ENCODE measurements at regions not wholly inside any gene's neighbourhood (a gene's known extent, or its start where the extent isn't known, plus 50 kb on each side); places are given as distances from the start of the nearest gene placed in this dataset.

- ChIA-PET POLR2A (no interaction called here), CTCF (ENCODE audit: low intra/inter-chr PET ratio, low total read pairs) (no interaction called here)
- H2AFZ ChIP-seq (ENCODE audit: low read length), result no peak overlapping the region
- BruUV-seq (replicated peaks), result no TSS peak
- no peaks in the 10 kb centered on the region for H4K20me1 ChIP-seq (ENCODE audit: insufficient read depth, low read length)
- no peaks in the 10 kb centered on the region for H3K9me3 ChIP-seq (ENCODE audit: low read length)
- ATAC-seq (no peak), DNase-seq (ENCODE audit: low spot score) (no peak), FAIRE-seq (no peak)
- no peaks in the 10 kb centered on the region for H3K79me2 ChIP-seq (ENCODE audit: insufficient read depth, low read length)
- H3K4me2 ChIP-seq (ENCODE audit: low read depth, low read length), result no peak overlapping the region
- no peak overlapping the region for H3K9ac ChIP-seq (ENCODE audit: insufficient read depth, low read depth, low read length)
- no peak overlapping the region for H3K4me3 ChIP-seq (replicated peaks in 1 of 3; ENCODE audit: insufficient read depth in 1 of 3, low read depth in 2 of 3, low read length in 3 of 3)
- H3K36me3 ChIP-seq (replicated peaks in 1 of 2; ENCODE audit: control insufficient read depth in 1 of 2, insufficient read depth in 2 of 2, low read length in 2 of 2), result no peaks in the 10 kb centered on the region
- WGBS (ENCODE audit: low lambda C conversion rate), result 0% methylated on average over 4 of the region's 6 CpGs
- no peaks in the 10 kb centered on the region for H3K4me1 ChIP-seq (ENCODE audit: insufficient read depth, low read length)
- H3K27ac ChIP-seq (ENCODE audit: extremely low read length, insufficient read depth, low read length), result no peak overlapping the region
- no peaks in the 10 kb centered on the region for H3K27me3 ChIP-seq (ENCODE audit: control insufficient read depth in 1 of 2, insufficient read depth in 2 of 2, low read length in 2 of 2)
- in situ Hi-C loops (cut with HindIII; ENCODE audit: extremely low pct_ligation_motif_present, low pct_unique_long_range_greater_than_20kb) (no loop called here), intact Hi-C loops (cut with micrococcal nuclease; ENCODE audit: unreplicated experiment) (no loop called here)
- TF ChIP-seq NCOA5 (CRISPR knock-in tag; IDR thresholded peaks at IDR 0.05) (no peak), KLF16 (CRISPR knock-in tag; IDR thresholded peaks at IDR 0.05) (no peak), GATA4 (IDR thresholded peaks at IDR 0.05; ENCODE audit: borderline replicate concordance, low read depth) (no peak), BORCS8-MEF2B (CRISPR knock-in tag; IDR thresholded peaks at IDR 0.05) (no peak), MED8 (CRISPR knock-in tag; IDR thresholded peaks at IDR 0.05; ENCODE audit: insufficient replicate concordance) (no peak), POLR2A (IDR thresholded peaks at IDR 0.05; ENCODE audit: insufficient read depth in 1 of 2, low read depth in 2 of 2, low read length in 2 of 2) (no peak), SCMH1 (CRISPR knock-in tag; IDR thresholded peaks at IDR 0.05; ENCODE audit: borderline replicate concordance) (no peak), THAP9 (CRISPR knock-in tag; IDR thresholded peaks at IDR 0.05; ENCODE audit: borderline replicate concordance) (no peak), PHF20 (CRISPR knock-in tag; IDR thresholded peaks at IDR 0.05) (no peak), ZNF543 (CRISPR knock-in tag; IDR thresholded peaks at IDR 0.05) (no peak), HMGXB4 (CRISPR knock-in tag; IDR thresholded peaks at IDR 0.05; ENCODE audit: borderline replicate concordance in 1 of 2, low read depth in 1 of 2) (no peak), ZNF777 (CRISPR knock-in tag; IDR thresholded peaks at IDR 0.05) (no peak)
- TF ChIP-seq, protein P1, sequence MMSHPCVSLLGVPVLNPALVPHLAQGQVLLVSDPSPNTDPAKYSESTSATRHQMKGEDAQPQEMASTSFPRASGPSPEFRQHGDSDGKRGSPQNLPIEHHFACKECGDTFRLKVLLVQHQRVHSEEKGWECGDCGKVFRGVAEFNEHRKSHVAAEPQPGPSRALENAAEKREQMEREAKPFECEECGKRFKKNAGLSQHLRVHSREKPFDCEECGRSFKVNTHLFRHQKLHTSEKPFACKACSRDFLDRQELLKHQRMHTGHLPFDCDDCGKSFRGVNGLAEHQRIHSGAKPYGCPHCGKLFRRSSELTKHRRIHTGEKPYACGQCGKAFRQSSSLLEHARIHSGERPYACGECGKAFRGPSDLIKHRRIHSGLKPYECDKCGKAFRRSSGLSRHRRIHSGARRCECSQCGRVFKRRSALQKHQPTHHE (CRISPR knock-in tag; IDR thresholded peaks at IDR 0.05; ENCODE audit: borderline replicate concordance), result no peak
- TF ChIP-seq, protein P2, sequence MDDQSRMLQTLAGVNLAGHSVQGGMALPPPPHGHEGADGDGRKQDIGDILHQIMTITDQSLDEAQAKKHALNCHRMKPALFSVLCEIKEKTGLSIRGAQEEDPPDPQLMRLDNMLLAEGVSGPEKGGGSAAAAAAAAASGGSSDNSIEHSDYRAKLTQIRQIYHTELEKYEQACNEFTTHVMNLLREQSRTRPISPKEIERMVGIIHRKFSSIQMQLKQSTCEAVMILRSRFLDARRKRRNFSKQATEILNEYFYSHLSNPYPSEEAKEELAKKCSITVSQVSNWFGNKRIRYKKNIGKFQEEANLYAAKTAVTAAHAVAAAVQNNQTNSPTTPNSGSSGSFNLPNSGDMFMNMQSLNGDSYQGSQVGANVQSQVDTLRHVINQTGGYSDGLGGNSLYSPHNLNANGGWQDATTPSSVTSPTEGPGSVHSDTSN (CRISPR knock-in tag; IDR thresholded peaks at IDR 0.05; ENCODE audit: borderline replicate concordance), result no peak
- TF ChIP-seq, protein P3, sequence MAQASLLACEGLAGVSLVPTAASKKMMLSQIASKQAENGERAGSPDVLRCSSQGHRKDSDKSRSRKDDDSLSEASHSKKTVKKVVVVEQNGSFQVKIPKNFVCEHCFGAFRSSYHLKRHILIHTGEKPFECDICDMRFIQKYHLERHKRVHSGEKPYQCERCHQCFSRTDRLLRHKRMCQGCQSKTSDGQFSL (CRISPR knock-in tag; IDR thresholded peaks at IDR 0.05), result no peak
- TF ChIP-seq, protein P4, sequence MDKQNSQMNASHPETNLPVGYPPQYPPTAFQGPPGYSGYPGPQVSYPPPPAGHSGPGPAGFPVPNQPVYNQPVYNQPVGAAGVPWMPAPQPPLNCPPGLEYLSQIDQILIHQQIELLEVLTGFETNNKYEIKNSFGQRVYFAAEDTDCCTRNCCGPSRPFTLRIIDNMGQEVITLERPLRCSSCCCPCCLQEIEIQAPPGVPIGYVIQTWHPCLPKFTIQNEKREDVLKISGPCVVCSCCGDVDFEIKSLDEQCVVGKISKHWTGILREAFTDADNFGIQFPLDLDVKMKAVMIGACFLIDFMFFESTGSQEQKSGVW (CRISPR knock-in tag; IDR thresholded peaks at IDR 0.05; ENCODE audit: borderline replicate concordance), result no peak
Measured at GRCh38 chr11:45549257-45549656, 116.2 kb downstream of the CHST1 start.
